Mesenchymal stem cell (in vitro differentiated cells and primary cell): ENCODE measurements at regions not wholly inside any gene's neighbourhood (a gene's known extent, or its start where the extent isn't known, plus 50 kb on each side); places are given as distances from the start of the nearest gene placed in this dataset.

Experiments used
- DNase-seq: peaks from one replicate; pipeline ENCODE4 v3.0.0-alpha.2; 2013
- H2AFZ ChIP-seq: one replicate; pipeline ENCODE4 v1.6.1; 2013; ENCODE audit warnings: low read depth, mild to moderate bottlenecking, control low read depth, inconsistent platforms, low read length, moderate library complexity
- H2AK5ac ChIP-seq: 2 replicates; pipeline ENCODE4 v1.6.1; 2013; ENCODE audit warnings: low read length, moderate library complexity, mild to moderate bottlenecking, inconsistent platforms; ENCODE audit not compliant: severe bottlenecking
- H2BK120ac ChIP-seq: one replicate; pipeline ENCODE4 v1.6.1; 2013; ENCODE audit warnings: low read depth, mild to moderate bottlenecking, inconsistent platforms, low read length, moderate library complexity
- H2BK12ac ChIP-seq, 2 experiments: one replicate each; pipeline ENCODE4 v1.6.1; 2013; ENCODE audit warnings: inconsistent platforms in 2 of 2, low read length in 2 of 2, mild to moderate bottlenecking in 2 of 2, moderate library complexity in 2 of 2, control low read depth in 1 of 2
- H2BK15ac ChIP-seq: one replicate; pipeline ENCODE4 v1.6.1; 2013; ENCODE audit warnings: mild to moderate bottlenecking, low read depth, inconsistent platforms; ENCODE audit not compliant: poor library complexity, severe bottlenecking
- H2BK5ac ChIP-seq: 2 replicates; pipeline ENCODE4 v1.6.1; 2013; ENCODE audit warnings: low read depth, mild to moderate bottlenecking, low read length, control low read depth, inconsistent platforms; ENCODE audit not compliant: poor library complexity, severe bottlenecking
- H3K14ac ChIP-seq, 2 experiments: one replicate each; pipeline ENCODE4 v1.6.1; 2013; ENCODE audit warnings: inconsistent platforms in 2 of 2, low read length in 2 of 2, control low read depth in 1 of 2, mild to moderate bottlenecking in 1 of 2, moderate library complexity in 1 of 2
- H3K18ac ChIP-seq, 2 experiments: one replicate each; pipeline ENCODE4 v1.6.1; 2013; ENCODE audit warnings: inconsistent platforms in 2 of 2, low read length in 2 of 2, control low read depth in 1 of 2, low read depth in 1 of 2, mild to moderate bottlenecking in 1 of 2
- H3K23ac ChIP-seq, 2 experiments: one replicate each; pipeline ENCODE4 v1.6.1; 2013; ENCODE audit warnings: inconsistent platforms in 2 of 2, low read length in 2 of 2, mild to moderate bottlenecking in 2 of 2, moderate library complexity in 2 of 2, control low read depth in 1 of 2
- H3K27ac ChIP-seq: 2 replicates; pipeline ENCODE4 v1.5.1; 2013; ENCODE audit warnings: mild to moderate bottlenecking, moderate library complexity, low read length, control low read depth, inconsistent platforms; ENCODE audit not compliant: poor library complexity, severe bottlenecking
- H3K27me3 ChIP-seq, 2 experiments: 2 replicates each; pipeline versions ENCODE4 v1.6.1 to v1.7.0; 2013; ENCODE audit warnings: low read length in 2 of 2, mild to moderate bottlenecking in 2 of 2, moderate library complexity in 2 of 2, control low read depth in 1 of 2, inconsistent platforms in 1 of 2; ENCODE audit not compliant: control insufficient read depth in 1 of 2, insufficient read depth in 1 of 2
- H3K36me3 ChIP-seq, 2 experiments: 2 replicates each; pipeline versions ENCODE4 v1.6.1 to v1.7.0; 2013; ENCODE audit warnings: low read length in 2 of 2, control low read depth in 1 of 2, inconsistent platforms in 1 of 2, low read depth in 1 of 2, mild to moderate bottlenecking in 1 of 2; ENCODE audit not compliant: insufficient read depth in 2 of 2, control insufficient read depth in 1 of 2
- H3K4ac ChIP-seq, 2 experiments: one replicate each; pipeline ENCODE4 v1.6.1; 2013; ENCODE audit warnings: inconsistent platforms in 2 of 2, low read length in 2 of 2, mild to moderate bottlenecking in 2 of 2, moderate library complexity in 2 of 2, control low read depth in 1 of 2, low read depth in 1 of 2
- H3K4me1 ChIP-seq: 2 replicates; pipeline ENCODE4 v1.6.1; 2013; ENCODE audit warnings: low read depth, low read length, control low read depth; ENCODE audit not compliant: control insufficient read depth, insufficient read depth
- H3K4me2 ChIP-seq: 2 replicates; pipeline ENCODE4 v1.6.1; 2013; ENCODE audit warnings: low read length, mild to moderate bottlenecking, inconsistent platforms; ENCODE audit not compliant: poor library complexity, severe bottlenecking
- H3K4me3 ChIP-seq, 2 experiments: 2 replicates each; pipeline versions ENCODE4 v1.5.1 to v1.7.0; 2013; ENCODE audit warnings: low read length in 2 of 2, mild to moderate bottlenecking in 2 of 2, control low read depth in 1 of 2, low read depth in 1 of 2; ENCODE audit not compliant: insufficient read depth in 1 of 2
- H3K79me1 ChIP-seq: replicated peaks from 2 replicates; pipeline ENCODE4 v1.6.1; 2013; ENCODE audit warnings: mild to moderate bottlenecking, control low read depth, low read length, inconsistent platforms; ENCODE audit not compliant: poor library complexity, severe bottlenecking
- H3K9ac ChIP-seq: 2 replicates; pipeline ENCODE4 v1.7.0; 2013; ENCODE audit warnings: mild to moderate bottlenecking, low read length, moderate library complexity
- H3K9me3 ChIP-seq: 2 replicates; pipeline ENCODE4 v1.7.0; 2013; ENCODE audit warnings: mild to moderate bottlenecking, low read length; ENCODE audit not compliant: control insufficient read depth
- H4K8ac ChIP-seq: one replicate; pipeline ENCODE4 v1.6.1; 2013; ENCODE audit warnings: inconsistent platforms, mild to moderate bottlenecking, low read length, moderate library complexity
- H4K91ac ChIP-seq: one replicate; pipeline ENCODE4 v1.6.1; 2013; ENCODE audit warnings: mild to moderate bottlenecking, low read length, inconsistent platforms
- WGBS: methylation state at CpG from one replicate; pipeline ENCODE4 v1.1.7; 2013; ENCODE audit warnings: mixed read lengths; 5-methylcytosine and 5-hydroxymethylcytosine counted together

- Histone ChIP-seq H3K9ac (no peak overlapping the region), H3K23ac (no peak overlapping the region), H2BK120ac (no peak overlapping the region), H2BK12ac (no peak overlapping the region), H3K27me3 (no peaks in the 10 kb centered on the region), H2BK5ac (no peak overlapping the region), H3K79me1 (no peaks in the 10 kb centered on the region), H3K4me1 (no peaks in the 10 kb centered on the region), H3K18ac (no peak overlapping the region), H4K91ac (no peak overlapping the region), H3K4me2 (no peak overlapping the region), H2AFZ (no peak overlapping the region), H2BK15ac (no peak overlapping the region), H3K9me3 (no peaks in the 10 kb centered on the region), H2AK5ac (no peak overlapping the region), H3K14ac (no peak overlapping the region), H4K8ac (no peak overlapping the region), H3K4ac (peak overlapping the region in 1 of 2 experiments; percentile 26), H3K27ac (no peak overlapping the region), H3K4me3 (no peak overlapping the region), H3K36me3 (no peaks in the 10 kb centered on the region)
- 66% methylated on average over 2 of the region's 2 CpGs for WGBS
- DNase-seq: no peak
Observed at GRCh38 chr12:20210621-20211215, 157.6 kb upstream of the PDE3A start.

- no peak overlapping the region for H3K27ac ChIP-seq
- H3K4ac ChIP-seq: no peak overlapping the region
- no peaks in the 10 kb centered on the region for H3K79me1 ChIP-seq
- no peak overlapping the region for H3K23ac ChIP-seq
- no peak overlapping the region for H3K4me2 ChIP-seq
- H3K9me3 ChIP-seq: peaks cover 2% of the 10 kb centered on the region
- no peaks in the 10 kb centered on the region for H3K36me3 ChIP-seq
- H2BK15ac ChIP-seq: no peak overlapping the region
- no peak overlapping the region for H4K8ac ChIP-seq
- H2BK12ac ChIP-seq: no peak overlapping the region
- WGBS: 0% methylated on average over 1 of the region's 3 CpGs
- no peak overlapping the region for H4K91ac ChIP-seq
- H2AFZ ChIP-seq: no peak overlapping the region
- no peak for DNase-seq
- H3K4me1 ChIP-seq: no peaks in the 10 kb centered on the region
- H3K14ac ChIP-seq: no peak overlapping the region
- no peak overlapping the region for H2AK5ac ChIP-seq
- H3K4me3 ChIP-seq: no peak overlapping the region
- H2BK5ac ChIP-seq: no peak overlapping the region
- peak overlapping the region in 1 of 2 experiments; percentile 48 for H3K18ac ChIP-seq
- H2BK120ac ChIP-seq: no peak overlapping the region
- H3K27me3 ChIP-seq: no peaks in the 10 kb centered on the region
- no peak overlapping the region for H3K9ac ChIP-seq
Observed at GRCh38 chr12:20211541-20211940, 156.8 kb upstream of the PDE3A start.

- no peaks in the 10 kb centered on the region for H3K79me1 ChIP-seq
- no peak overlapping the region for H2BK15ac ChIP-seq
- peak overlapping the region in 1 of 2 experiments; percentile 31 for H3K4me3 ChIP-seq
- H2AK5ac ChIP-seq: no peak overlapping the region
- no peak overlapping the region for H2AFZ ChIP-seq
- H4K8ac ChIP-seq: no peak overlapping the region
- H3K18ac ChIP-seq: no peak overlapping the region
- no peaks in the 10 kb centered on the region for H3K27me3 ChIP-seq
- H3K4ac ChIP-seq: no peak overlapping the region
- peaks cover 6% of the 10 kb centered on the region for H3K9me3 ChIP-seq
- WGBS: 22% methylated on average over 2 of the region's 2 CpGs
- H2BK5ac ChIP-seq: no peak overlapping the region
- no peak overlapping the region for H2BK120ac ChIP-seq
- H4K91ac ChIP-seq: no peak overlapping the region
- no peak overlapping the region for H3K23ac ChIP-seq
- peak overlapping the region; percentile 67 for H3K9ac ChIP-seq
- peak overlapping the region; percentile 45 for H3K27ac ChIP-seq
- H3K4me2 ChIP-seq: no peak overlapping the region
- no peak overlapping the region for H2BK12ac ChIP-seq
- peak; percentile 49 for DNase-seq
- H3K36me3 ChIP-seq: no peaks in the 10 kb centered on the region
- no peaks in the 10 kb centered on the region for H3K4me1 ChIP-seq
- no peak overlapping the region for H3K14ac ChIP-seq
Observed at GRCh38 chr12:20211981-20212421, 156.3 kb upstream of the PDE3A start.

GRCh38 chr12:20212658-20213555 is 155.4 kb upstream of the PDE3A start:
- H2BK12ac ChIP-seq: peak overlapping the region in 1 of 2 experiments; percentile 59
- peak overlapping the region; percentile 6 for H3K4me2 ChIP-seq
- no peaks in the 10 kb centered on the region for H3K4me1 ChIP-seq
- no peaks in the 10 kb centered on the region for H3K36me3 ChIP-seq
- peaks cover 9% of the 10 kb centered on the region for H3K9me3 ChIP-seq
- H3K79me1 ChIP-seq: no peaks in the 10 kb centered on the region
- H3K4me3 ChIP-seq: peak overlapping the region in 1 of 2 experiments; percentile 41
- H3K27ac ChIP-seq: peak overlapping the region; percentile 84
- H2BK120ac ChIP-seq: no peak overlapping the region
- peak overlapping the region in 1 of 2 experiments; percentile 68 for H3K18ac ChIP-seq
- no peak overlapping the region for H4K8ac ChIP-seq
- no peak overlapping the region for H3K23ac ChIP-seq
- H2BK15ac ChIP-seq: no peak overlapping the region
- no peak overlapping the region for H2BK5ac ChIP-seq
- peak overlapping the region; percentile 67 for H3K9ac ChIP-seq
- no peak overlapping the region for H3K4ac ChIP-seq
- WGBS: 17% methylated on average over 7 of the region's 9 CpGs
- DNase-seq: peak; percentile 99
- H3K14ac ChIP-seq: no peak overlapping the region
- H2AK5ac ChIP-seq: no peak overlapping the region
- H3K27me3 ChIP-seq: no peaks in the 10 kb centered on the region
- H4K91ac ChIP-seq: no peak overlapping the region
- no peak overlapping the region for H2AFZ ChIP-seq
